ENCODE measurements at regions not wholly inside any gene's neighbourhood (a gene's known extent, or its start where the extent isn't known, plus 50 kb on each side); places are given as distances from the start of the nearest gene placed in this dataset.
"Not testable (repeated sequence)": the region's sequence is repeated elsewhere in the genome, so short reads cannot be mapped to it uniquely, and the experiment has no call there.

DNA sequence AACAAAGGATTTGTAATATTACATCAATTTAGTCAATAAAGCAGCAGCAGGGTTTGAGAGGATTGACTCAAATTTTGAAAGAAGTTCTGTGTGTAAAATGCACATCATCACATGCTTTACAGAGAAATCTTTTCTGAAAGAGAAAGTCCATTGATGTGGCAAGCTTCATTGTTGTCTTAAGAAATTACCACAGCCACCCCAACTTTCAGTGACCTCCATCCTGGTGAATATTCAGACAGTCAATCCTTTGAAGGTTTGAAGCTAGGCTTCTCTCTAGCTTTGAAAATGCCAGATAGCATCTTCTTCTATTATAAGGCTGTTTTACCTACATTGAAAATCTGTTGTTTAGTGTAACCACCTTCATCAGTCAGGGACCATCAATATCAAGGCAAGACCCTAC is 51.8 kb upstream of the SETMAR start:
- no peak overlapping the region for H3K27ac ChIP-seq (ENCODE audit: poor library complexity, severe bottlenecking)
- DNase-seq (ENCODE audit: low spot score), result no peak

DNA sequence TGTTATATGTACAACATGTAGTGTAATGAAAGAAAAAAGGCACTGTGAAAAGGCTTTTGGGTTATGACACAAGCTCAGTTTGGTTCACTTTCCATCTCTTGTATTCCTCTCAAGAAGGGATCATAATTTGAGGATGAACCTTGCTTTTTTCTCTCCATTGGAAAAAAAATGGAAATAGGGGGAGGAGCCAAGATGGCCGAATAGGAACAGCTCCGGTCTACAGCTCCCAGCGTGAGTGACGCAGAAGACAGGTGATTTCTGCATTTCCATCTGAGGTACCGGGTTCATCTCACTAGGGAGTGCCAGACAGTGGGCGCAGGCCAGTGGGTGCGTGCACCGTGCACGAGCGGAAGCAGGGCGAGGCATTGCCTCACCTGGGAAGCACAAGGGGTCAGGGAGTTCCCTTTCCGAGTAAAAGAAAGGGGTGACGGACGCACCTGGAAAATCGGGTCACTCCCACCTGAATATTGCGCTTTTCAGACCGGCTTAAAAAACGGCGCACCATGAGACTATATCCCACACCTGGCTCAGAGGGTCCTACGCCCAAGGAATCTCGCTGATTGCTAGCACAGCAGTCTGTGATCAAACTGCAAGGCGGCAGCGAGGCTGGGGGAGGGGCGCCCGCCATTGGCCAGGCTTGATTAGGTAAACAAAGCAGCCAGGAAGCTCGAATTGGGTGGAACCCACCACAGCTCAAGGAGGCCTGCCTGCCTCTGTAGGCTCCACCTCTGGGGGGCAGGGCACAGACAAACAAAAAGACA is 49.9 kb upstream of the SETMAR start:
- not testable (repeated sequence) for H3K36me3 ChIP-seq (ENCODE audit: low read depth); H3K4me1 ChIP-seq (ENCODE audit: insufficient read depth, poor library complexity, severe bottlenecking); H3K27ac ChIP-seq (ENCODE audit: poor library complexity, severe bottlenecking); ATAC-seq (ENCODE audit: low read depth); H3K9me3 ChIP-seq (ENCODE audit: severe bottlenecking); H3K4me3 ChIP-seq (ENCODE audit: severe bottlenecking); DNase-seq (ENCODE audit: low spot score); H3K27me3 ChIP-seq (ENCODE audit: insufficient read depth, poor library complexity, severe bottlenecking)

More for the DNA sequence above, 51.8 kb upstream of the SETMAR start:
- peaks cover 2% of the 10 kb centered on the region for H3K9me3 ChIP-seq (ENCODE audit: severe bottlenecking)
- no peaks in the 10 kb centered on the region for H3K27me3 ChIP-seq (ENCODE audit: insufficient read depth, poor library complexity, severe bottlenecking)
- no peak for ATAC-seq (ENCODE audit: low read depth)
- no peak for TF ChIP-seq CTCF (IDR thresholded peaks at IDR 0.05; ENCODE audit: poor library complexity, severe bottlenecking)
- no peaks in the 10 kb centered on the region for H3K4me1 ChIP-seq (ENCODE audit: insufficient read depth, poor library complexity, severe bottlenecking)
- H3K4me3 ChIP-seq (ENCODE audit: severe bottlenecking), result no peak overlapping the region
- no peaks in the 10 kb centered on the region for H3K36me3 ChIP-seq (ENCODE audit: low read depth)

Data from RWPE2 (cell line).